ENCODE measurements at regions not wholly inside any gene's neighbourhood (a gene's known extent, or its start where the extent isn't known, plus 50 kb on each side); places are given as distances from the start of the nearest gene placed in this dataset.

DNA sequence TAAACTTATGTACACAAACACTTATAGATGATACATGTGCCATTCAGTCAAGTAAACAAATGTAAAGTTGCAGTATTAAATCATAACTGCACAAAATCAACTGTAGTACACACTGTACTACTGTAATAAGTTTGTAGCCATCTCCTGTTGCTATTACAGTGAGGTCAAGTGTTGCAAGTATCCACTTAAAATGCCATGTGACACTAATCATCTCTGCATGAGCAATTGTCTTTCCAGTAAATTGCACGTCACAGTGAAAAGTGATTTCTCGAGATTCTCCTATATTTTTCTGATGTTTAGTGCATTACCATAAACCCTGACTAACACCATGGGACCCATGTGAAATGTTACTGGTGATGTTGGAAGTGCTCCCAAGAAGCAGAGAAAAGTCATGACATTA is 293.3 kb upstream of the SP4 start:
- FAIRE-seq = no peak
- DNase-seq (ENCODE audit: low spot score in 2 of 2) = no peak

DNA sequence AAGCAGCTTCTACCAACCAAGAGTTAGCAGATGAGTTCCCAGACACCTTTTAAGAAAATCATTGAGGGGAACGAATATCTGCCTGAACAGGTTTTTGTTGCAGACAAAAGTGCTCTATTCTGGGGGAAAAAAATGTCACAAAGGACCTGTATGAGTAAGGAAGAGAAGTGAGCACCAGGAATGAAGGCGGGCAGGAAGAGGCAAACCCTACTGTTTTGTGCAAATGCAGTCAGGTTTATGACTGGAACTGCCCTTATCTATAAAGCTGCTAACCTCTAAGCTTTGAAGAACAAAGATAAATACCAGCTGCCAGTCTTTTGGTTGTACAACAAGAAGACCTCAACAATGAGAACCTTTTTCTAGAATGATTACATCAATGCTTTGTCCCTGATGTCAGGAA is 292.4 kb upstream of the SP4 start:
- DNase-seq (ENCODE audit: low spot score in 2 of 2) = no peak
- FAIRE-seq = no peak

GRCh38 chr7:21137640-21138039 is 290.2 kb upstream of the SP4 start:
- FAIRE-seq (no peak), DNase-seq (ENCODE audit: low spot score in 2 of 2) (no peak)

GRCh38 chr7:21140622-21141021 is 287.3 kb upstream of the SP4 start:
- FAIRE-seq (no peak), DNase-seq (ENCODE audit: low spot score in 2 of 2) (no peak)

- DNase-seq (ENCODE audit: low spot score in 2 of 2) = no peak
Measured at GRCh38 chr7:21141476-21141875, 286.4 kb upstream of the SP4 start.

GRCh38 chr7:21142081-21142480 is 285.8 kb upstream of the SP4 start:
- DNase-seq (ENCODE audit: low spot score in 2 of 2) (no peak), FAIRE-seq (no peak)

More at GRCh38 chr7:21141476-21141875, 286.4 kb upstream of the SP4 start:
- no peak for FAIRE-seq

GRCh38 chr7:21146642-21147423 is 281.1 kb upstream of the SP4 start:
- no peak for FAIRE-seq
- no peak for DNase-seq (ENCODE audit: low spot score in 2 of 2)

DNA sequence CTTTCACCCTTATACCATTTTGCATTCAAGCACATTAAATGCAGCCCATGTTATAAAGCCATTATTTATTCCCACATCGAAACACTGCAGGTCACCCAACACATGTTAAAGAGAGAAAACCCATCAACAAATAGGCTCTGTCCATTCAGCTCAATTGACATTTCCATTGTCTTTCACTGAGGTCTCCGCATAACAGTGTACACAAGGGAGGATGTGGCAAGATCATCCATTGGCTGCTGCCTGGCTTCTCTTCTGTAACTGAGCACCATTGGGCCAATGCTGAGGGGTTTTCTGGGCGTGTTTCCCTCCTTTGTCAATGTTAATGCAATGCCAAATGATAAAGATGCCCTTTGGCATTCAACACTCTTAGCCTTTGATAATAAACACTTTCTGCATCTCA is 278.1 kb upstream of the SP4 start:
- no peak for FAIRE-seq

DNA sequence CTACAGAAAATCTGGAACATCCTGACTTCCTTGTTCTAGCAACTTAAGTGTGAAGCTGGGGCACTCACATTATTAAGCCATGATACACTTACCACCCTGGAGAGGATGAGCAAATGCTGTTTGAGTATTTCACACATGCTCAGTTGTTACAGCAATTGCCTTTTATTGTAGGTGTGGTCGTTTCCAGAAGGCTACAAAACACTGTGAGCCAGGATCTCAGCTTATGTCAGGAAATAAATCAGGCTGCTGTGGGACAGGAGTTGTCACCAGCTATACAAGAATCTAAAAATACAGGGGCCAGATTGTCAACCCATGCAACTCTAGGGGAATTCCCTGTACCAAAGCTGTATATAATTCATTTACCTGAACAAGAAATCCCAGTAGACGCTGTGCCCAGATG is 273.3 kb upstream of the SP4 start:
- no peak for FAIRE-seq
- DNase-seq (ENCODE audit: low spot score in 2 of 2) = no peak

More for the DNA sequence above, 278.1 kb upstream of the SP4 start:
- no peak for DNase-seq (ENCODE audit: low spot score in 2 of 2)

DNA sequence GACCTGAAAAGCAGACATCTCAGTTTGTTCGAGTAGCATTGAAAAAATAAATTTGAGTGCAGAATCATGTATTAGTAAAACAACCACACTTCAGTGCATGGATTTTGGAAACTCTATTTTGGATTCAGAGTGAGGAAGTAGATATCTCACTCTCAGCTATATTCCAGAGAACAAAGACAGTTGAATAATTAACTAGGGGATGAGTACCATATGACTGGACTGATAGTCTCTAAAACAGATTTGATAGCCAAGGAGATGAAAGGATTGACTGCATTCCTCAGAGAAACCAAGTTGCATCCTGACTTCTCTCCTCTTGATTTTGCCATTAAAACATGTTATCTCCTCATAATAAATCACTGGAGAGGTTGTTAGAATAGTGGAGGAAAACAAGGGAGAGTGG is 268.4 kb upstream of the SP4 start:
- FAIRE-seq (no peak), DNase-seq (ENCODE audit: low spot score in 2 of 2) (no peak)

GRCh38 chr7:21160401-21160800 is 267.5 kb upstream of the SP4 start:
- DNase-seq (ENCODE audit: low spot score in 2 of 2) (no peak), FAIRE-seq (no peak)

DNA sequence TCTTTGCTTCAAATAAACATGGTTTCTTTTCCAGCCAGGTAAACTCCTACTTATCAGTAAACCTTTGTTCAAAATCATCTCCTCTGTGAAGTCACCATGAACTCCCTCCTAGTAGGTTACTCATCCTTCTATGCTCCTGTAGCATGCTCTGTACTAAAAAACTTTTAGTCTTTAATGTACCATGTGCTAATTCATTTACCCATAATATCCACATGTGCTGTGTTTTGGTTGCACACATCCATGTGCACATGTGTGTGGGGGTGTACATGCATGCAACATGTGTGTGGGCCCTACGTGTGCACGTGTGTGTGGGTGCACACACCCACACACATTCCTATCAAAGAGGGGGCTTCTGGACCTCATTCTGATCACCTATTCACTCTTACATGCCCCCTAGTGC is 259.9 kb upstream of the SP4 start:
- FAIRE-seq = no peak

GRCh38 chr7:21169667-21170580 is 258.0 kb upstream of the SP4 start:
- no peak for FAIRE-seq
- DNase-seq (ENCODE audit: low spot score in 2 of 2) = no peak

More for the DNA sequence above, 259.9 kb upstream of the SP4 start:
- no peak for DNase-seq (ENCODE audit: low spot score in 2 of 2)

DNA sequence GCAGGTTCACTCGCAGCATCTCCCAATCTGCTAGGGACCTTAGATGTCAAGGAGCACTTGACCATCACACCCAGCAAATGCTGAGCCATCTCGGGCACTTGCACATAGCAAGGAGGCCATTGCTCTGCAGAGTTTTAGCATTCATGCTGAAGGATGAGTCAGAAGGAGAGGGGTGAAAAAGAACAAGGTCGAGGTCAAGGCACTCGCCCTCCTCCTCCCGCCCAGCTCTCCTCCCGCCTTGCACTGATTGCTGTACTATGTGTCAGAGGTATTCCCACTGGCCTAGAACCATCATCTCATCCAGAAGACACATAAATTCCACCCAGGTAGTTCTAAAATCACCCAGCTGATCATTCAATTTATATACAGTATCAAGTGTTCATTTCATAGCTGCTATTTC is 255.1 kb upstream of the SP4 start:
- DNase-seq (ENCODE audit: low spot score in 2 of 2) = no peak
- FAIRE-seq = no peak

DNA sequence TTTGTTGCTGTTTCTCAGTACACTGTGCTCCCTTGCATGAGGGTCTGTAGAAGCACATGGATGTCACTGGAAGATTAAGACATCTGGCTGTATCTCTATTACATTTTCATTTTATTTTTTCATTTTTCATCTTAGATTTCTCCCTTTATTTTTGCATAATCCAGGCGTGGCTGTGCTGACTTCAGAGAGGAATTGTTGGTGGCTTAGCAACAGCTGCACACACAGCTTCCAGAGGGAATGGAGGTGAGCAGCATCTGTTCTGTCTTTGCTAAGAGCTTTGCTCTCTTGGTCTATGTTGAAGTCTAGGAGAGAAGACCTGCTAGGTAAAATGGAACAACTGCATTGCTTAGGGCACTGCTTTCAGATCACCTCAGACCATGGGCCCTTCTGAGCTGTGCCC is 254.4 kb upstream of the SP4 start:
- DNase-seq (ENCODE audit: low spot score in 2 of 2) = no peak
- no peak for FAIRE-seq

- FAIRE-seq = no peak
- no peak for DNase-seq (ENCODE audit: low spot score in 2 of 2)
Measured at GRCh38 chr7:21175714-21176113, 252.2 kb upstream of the SP4 start.

GRCh38 chr7:21184942-21185652 is 242.8 kb upstream of the SP4 start:
- DNase-seq (ENCODE audit: low spot score in 2 of 2) (no peak), FAIRE-seq (no peak)

DNA sequence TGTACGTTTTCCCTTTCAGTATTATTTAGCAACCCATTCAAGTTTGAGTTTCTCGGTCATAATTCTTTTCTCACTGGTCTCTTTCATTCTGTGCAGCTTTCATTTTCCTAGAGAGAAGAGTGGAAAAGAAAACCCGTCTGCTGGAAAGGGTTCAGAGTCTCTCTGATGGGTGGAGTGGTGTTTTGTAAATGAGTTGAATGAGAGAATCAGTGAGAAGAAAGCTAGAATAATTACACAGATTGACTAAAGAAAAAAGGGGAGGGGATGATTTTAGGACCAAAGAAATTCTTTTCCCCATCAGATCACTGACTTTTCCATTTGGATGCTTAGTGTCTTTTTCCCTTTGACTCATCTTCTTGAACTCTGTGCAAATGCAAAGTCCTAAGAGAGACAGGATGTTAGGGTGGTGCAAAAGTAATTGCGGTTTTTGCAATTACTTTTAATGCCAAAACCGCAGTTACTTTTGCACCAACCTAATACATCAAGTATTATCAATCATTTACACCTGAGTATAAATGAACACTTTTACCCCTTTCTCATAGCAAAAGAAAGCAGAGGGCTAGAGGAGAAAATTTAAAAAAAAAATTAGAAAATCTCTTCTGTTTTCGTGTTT is 242.1 kb upstream of the SP4 start:
- FAIRE-seq (no peak), DNase-seq (ENCODE audit: low spot score in 2 of 2) (no peak)

GRCh38 chr7:21191321-21192073 is 236.4 kb upstream of the SP4 start:
- DNase-seq (ENCODE audit: low spot score in 2 of 2) = no peak
- no peak for FAIRE-seq

- DNase-seq (ENCODE audit: low spot score in 2 of 2) (no peak), FAIRE-seq (no peak)
Measured at GRCh38 chr7:21192657-21193056, 235.2 kb upstream of the SP4 start.
